Left ventricle myocardium superior (tissue), 1 donor: ENCODE measurements at regions not wholly inside any gene's neighbourhood (a gene's known extent, or its start where the extent isn't known, plus 50 kb on each side); places are given as distances from the start of the nearest gene placed in this dataset.

ENCODE experiments used
- ATAC-seq: fragments of 200-7000 bp; cut with Tn5 transposase; one replicate; pipeline ENCODE4 v1.9.1; 2020; ENCODE audit warnings: mild to moderate bottlenecking, moderate library complexity
- DNase-seq: peaks from one replicate; pipeline ENCODE4 v3.0.0-alpha.2; 2020
- intact Hi-C: fragments of 100-400 bp; cut with micrococcal nuclease; formaldehyde crosslinking; loops from one replicate; pipeline ENCODE4 v1.11.0; 2022
- donor health status: DM: no; HTN: yes; CAD: no; lungs with severe emphysema.

DNA sequence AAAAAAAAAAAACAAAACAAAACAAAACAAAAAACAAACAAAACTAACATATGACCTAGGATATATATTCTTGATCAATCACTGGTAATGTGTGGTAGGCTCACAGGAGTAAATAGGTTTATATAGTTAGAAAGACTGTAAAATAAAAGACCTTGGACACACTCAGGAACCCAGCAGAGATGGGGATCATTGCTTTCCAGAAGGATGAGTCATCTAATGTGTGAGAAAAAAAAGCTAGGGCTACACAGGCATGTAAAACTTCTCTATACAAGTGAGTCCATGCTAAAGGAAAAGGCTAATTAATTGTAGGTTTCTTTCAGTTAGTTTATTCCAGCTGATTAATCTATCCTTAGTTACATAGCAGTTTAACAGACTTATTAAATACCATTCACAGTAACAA, 710.3 kb upstream of the ARPP21 start:
- intact Hi-C loops: no loop called here
- ATAC-seq: no peak
- no peak for DNase-seq

DNA sequence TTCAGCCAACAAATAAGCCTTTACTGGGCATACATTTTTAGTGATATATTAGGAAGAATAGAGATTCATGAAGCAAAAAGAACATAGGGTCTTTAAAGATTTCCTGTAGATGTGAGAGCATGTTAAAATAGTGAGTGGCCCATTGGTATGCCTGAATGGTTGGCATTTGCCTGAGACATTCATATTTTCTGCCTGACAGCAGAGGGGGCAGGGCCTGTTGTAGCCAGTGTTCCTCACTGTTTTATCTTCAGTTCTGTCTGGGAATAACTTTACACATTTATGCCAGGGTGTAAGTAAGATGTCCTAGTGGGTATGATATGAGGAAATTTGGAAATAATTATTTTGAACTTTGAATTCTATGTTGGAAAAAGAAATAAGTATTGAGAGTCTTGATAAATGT, 704.7 kb upstream of the ARPP21 start:
- ATAC-seq (no peak), DNase-seq (no peak)
- intact Hi-C loops: no loop called here

DNA sequence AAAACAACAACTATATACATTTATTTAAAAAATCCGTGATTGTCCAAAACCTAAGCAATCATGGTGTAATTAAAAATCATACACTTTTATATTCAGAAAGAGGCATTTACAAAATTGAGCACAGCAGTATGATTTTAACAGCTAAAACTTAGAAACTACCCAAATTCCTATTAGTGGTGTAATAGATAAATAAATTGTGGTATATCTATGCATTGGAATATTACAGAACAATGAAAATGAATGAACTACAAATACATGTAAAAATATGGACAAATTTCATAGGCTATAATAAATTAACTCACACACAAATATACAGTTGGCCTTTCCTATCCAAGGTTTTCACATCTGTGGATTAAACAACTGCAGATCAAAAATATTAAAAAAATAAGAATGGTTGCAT, 700.5 kb upstream of the ARPP21 start:
- intact Hi-C loops: no loop called here
- no peak for ATAC-seq
- no peak for DNase-seq

DNA sequence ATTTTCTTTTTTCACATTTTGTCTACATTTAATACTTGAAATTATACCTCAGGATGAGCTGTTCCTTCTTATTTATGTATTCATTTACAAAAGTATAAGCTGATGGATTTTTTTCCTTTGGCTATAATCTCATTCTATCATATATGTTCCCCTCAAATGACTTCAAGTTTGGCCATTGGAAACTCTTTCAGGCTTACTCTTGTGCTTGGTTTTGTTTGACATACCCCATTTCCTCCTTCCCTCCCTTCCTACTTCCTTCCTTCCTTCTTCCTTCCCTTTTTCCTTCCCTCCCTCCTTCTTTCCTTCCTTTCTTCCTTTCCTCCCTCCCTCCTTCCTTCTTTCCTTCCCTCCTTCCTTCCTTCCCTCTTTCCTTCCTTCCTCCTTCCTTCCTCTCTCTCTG, 697.1 kb upstream of the ARPP21 start:
- DNase-seq (no peak), ATAC-seq (no peak)
- intact Hi-C loops: no loop called here

DNA sequence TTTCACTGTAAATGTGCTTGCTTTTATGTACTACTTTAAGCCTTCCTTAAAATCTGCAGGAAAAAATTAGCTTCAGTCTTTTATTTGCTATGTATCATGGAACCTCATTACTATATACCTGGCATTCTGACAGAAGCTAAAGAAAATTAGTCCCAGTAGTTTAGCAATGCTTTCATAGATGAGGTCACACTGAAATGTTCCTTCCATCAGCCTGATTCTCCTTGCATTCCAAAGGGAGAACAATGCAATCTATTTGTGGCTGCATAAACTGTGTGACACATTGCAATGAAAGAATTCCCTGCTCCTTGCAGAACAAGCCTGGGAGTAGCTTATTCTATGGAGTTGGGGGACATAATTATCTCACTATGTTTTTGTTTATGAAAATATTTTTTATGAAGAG, 691.5 kb upstream of the ARPP21 start:
- intact Hi-C loops: no loop called here
- peak; percentile 61 for ATAC-seq

DNA sequence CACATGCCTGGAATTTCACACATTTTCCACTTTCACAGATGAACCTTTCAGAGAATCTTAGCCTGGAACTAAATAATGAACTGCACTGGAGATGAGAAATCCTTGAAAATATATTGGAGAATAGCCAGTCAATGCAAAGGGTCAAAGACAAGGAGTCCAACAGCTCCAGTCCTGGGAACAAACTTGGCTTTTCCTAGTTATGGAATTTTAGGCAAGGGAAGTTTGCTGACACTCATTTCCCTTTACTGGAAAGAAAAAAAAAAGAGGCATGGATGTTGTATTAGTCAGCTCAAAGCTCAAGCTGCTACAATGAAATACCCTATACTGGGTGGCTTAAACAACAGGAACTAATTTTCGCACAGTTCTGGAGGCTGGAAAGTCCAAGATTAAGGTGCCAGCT, 690.8 kb upstream of the ARPP21 start:
- ATAC-seq (no peak), DNase-seq (no peak)
- intact Hi-C loops: no loop called here

More for the DNA sequence above, 691.5 kb upstream of the ARPP21 start:
- DNase-seq: no peak

DNA sequence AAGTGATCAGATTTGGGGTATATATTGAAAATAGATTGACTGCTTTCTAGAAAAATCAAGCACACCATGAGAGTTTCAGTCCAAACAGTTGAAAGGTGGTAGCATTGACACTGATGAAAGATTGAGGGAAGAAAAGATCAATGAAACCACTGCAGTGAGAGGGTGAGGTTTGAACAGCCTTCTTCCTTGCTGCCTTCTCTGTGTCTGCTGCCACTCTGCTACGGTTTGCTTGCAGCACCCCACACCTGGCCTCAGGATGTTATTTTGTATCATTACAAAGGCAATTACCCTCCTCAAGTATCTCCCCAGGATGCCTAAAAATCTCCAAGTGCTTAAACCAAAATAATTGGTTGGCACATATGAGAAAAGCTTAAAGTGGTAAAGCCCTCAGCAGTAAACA, 683.6 kb upstream of the ARPP21 start:
- ATAC-seq: no peak
- intact Hi-C loops: no loop called here
- no peak for DNase-seq

DNA sequence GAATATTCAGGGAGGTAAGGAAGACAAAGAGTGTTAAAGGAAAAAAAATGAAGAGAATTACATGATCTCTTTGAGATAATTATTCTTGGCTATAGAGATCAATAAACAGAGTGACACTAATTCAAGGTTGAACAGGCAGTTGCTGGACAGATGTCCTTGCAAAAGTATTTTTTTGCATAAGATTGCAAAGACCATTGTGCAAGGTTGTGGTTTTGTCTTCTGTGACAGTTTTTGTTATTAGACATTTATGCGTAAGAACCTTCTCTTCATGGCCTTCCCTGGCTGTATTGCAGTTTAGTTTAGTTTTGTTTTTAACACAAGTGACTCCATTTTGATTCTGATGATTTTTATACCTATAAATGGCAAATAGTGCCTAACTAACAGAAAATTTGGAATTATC, 682.8 kb upstream of the ARPP21 start:
- ATAC-seq (no peak), DNase-seq (no peak)
- intact Hi-C loops: no loop called here

DNA sequence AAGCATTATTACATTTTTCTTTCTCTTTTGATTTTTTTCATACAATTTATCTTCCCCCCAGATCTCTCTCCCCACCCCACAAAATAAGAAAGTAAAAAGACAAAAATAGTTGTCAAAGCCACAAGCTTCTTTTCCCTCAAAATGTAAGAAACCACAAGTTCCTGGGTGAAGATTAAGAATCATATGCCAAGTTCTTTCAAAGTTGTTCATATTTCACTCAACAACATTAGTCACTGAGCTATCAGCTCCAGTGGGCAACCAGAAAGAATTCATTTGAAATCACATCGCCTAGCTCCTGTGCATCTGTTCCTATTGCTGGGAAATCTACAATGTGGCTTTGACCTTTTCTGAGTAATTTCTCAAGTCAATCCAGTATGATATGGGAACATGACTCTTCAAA, 681.6 kb upstream of the ARPP21 start:
- no peak for ATAC-seq
- intact Hi-C loops: no loop called here
- DNase-seq: no peak

DNA sequence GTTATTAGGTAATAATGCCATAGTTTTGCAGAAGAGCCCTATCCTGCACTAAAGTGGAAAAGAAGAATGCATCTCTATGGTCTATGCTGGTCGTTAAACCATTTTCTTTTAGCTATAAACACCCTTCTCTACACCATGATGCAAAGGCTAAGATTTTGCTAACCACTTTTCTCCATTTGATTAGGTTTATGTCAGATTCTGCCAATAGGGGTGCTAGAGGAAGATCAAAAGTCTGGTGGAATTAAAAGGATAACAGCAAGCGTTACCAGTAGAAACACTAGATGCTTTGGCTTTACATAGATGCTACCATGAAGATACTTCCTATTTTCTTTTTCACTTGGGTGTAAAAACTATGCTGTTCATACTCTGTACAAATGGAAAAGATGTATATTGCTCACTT, 669.8 kb upstream of the ARPP21 start:
- no peak for ATAC-seq
- intact Hi-C loops: no loop called here
- no peak for DNase-seq

DNA sequence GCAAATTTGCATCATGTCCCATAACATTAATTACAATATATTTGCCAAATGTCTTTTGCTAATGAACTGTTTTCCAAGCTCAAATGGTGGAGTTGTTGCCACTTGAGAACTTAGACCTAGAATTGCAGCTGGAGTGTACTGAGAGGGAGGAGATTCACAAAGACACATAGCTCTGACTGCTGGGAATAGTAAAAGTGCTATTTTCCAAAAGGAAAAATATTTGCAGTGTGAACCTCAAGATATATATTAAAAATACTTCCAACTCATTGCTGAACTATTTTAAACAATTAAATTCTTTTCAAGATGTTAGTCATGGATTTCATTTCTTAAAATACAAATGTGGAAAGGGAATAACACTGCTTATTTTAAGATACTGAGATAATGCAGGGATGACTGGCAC, 666.8 kb upstream of the ARPP21 start:
- DNase-seq (no peak), ATAC-seq (no peak)
- intact Hi-C loops: no loop called here

DNA sequence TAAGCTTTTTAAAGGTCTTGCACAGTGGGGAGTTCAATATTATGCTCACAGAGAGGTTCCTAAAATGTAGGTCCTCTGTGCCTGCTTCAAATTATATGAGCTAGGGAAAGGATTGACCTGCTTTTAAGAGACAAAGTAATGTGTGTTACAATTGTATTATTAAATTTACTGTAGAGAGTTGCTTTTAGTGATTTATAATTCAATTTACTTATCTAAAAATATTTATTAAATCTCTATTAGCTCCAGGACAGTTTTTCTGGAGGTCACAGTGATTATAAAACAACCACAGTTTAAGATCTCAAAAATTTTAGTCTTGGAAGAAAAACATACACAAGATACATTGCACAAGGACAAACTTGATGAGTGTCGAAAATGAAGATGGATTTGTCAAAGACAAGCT, 665.7 kb upstream of the ARPP21 start:
- intact Hi-C loops: no loop called here
- no peak for ATAC-seq

DNA sequence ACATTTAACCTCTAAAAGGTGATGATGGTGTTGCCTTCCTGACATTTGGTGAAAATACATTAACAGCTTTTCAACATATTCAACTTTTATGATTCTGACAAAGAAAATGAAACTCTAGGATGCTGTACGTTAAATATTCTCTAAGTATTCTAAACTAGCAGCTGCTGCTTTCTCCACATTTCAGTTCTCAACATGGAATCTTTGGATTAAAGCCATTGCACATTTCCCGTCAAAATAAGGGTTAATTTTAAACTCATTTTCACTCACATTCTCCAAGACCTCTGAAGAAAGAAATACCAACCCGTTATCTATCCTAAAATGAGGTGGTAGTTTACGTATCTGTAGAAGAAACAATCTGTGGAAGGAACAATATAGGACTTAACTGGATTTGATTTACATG, 655.7 kb upstream of the ARPP21 start:
- ATAC-seq (no peak), DNase-seq (no peak)
- intact Hi-C loops: no loop called here

More for the DNA sequence above, 665.7 kb upstream of the ARPP21 start:
- DNase-seq: no peak

DNA sequence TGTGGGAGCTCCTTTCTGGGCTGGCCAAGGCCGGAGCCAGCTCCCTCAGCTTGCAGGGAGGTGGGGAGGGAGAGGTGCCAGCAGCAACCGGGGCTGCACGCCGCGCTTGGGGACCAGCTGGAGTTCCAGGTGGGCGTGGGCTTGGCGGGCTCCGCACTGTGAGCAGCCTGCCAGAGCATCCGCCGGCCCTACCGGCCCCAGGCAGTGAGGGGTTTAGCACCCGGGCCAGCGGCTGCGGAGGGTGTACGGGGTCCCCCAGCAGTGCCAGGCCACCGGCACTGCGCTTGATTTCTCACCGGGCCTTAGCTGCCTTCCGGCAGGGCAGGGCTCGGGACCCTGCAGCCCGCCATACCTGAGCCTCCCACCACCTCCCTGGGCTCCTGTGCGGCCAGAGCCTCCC, 651.0 kb upstream of the ARPP21 start:
- DNase-seq: peak; percentile 20
- intact Hi-C loops: no loop called here
- no peak for ATAC-seq

DNA sequence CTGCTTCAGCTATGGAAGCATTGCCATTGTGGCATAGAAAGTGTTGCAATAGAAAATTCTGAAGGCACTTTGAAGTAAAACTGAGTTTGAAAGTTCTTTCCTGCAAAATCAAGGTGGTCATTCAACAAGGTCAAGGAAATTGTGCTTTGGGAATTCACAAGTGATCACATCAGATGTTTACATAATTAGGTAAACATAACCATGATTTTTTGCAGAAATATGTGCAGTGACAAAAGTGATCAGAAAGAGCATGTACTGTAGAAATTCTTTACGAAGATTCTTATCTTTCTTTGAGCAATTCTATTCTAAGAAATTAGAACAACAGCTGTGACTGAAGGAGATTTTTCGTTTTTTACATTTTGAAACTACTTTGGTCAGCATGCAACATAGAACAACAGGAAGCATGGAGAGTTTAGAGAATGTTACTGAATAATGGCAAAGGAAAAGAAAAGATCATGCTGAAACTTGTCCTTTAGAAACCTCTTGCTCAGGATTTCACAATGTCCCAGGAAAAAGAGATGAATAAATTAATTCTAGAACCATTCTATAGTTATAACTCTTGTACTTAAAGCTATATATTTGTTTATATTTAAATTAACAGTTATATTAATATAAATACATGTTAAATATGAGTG, 643.4 kb upstream of the ARPP21 start:
- intact Hi-C loops: no loop called here
- no peak for DNase-seq
- ATAC-seq: no peak

DNA sequence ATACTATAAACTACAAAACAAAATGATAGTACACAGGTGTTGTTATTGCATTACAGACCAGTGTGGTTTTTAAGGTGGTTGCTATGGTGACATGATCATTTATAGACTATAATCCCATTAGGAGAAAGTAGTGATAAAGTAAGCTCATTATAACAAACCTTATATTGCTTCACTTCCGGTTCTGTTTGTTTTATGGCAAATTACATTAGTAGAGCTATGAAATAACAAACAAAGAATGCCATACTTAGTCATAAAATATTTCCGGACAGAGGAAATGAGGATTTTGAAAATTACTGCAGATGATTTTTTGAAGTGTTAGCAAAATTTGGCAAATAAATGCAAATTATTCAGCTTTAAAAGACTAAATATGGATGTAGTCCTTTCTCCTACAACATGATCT, 640.4 kb upstream of the ARPP21 start:
- no peak for ATAC-seq
- intact Hi-C loops: no loop called here
- DNase-seq: no peak

DNA sequence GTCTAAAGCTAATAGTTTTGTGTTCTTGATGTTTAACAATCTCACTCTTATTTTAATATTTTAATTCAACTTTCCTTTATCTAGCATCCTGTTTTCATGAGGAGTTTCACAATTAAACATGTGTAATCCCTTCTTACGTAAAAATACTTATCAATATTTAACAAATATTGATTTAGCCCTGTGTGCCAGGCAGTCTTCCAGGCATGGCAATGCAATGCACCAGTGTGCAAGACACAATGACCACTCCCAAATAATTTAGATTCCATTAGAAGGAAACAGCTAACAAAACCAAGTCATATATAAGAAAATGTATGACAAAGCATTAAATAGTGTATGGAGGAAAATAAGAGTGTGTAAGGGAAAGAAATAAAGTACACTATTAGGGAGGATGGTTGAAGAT, 627.1 kb upstream of the ARPP21 start:
- DNase-seq: no peak
- no peak for ATAC-seq
- intact Hi-C loops: no loop called here

DNA sequence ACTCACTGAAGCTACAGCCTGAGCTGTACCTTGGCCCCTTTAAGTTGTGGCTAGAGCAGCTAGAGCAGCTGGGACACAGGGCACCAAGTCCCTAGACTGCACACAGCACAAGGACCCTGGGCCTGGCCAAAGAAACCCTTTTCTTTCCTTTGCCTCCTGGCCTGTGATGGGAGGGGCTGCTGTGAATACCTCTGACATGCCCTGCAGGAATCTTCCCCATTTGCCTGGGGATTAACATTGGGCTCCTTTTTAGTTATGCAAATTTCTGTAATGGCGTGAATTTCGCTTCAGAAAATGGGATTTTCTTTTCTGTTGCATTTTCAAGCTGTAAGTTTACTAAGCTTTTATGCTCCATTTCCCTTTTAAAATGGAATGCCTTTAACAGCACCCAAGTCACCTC, 611.2 kb upstream of the ARPP21 start:
- intact Hi-C loops: no loop called here

DNA sequence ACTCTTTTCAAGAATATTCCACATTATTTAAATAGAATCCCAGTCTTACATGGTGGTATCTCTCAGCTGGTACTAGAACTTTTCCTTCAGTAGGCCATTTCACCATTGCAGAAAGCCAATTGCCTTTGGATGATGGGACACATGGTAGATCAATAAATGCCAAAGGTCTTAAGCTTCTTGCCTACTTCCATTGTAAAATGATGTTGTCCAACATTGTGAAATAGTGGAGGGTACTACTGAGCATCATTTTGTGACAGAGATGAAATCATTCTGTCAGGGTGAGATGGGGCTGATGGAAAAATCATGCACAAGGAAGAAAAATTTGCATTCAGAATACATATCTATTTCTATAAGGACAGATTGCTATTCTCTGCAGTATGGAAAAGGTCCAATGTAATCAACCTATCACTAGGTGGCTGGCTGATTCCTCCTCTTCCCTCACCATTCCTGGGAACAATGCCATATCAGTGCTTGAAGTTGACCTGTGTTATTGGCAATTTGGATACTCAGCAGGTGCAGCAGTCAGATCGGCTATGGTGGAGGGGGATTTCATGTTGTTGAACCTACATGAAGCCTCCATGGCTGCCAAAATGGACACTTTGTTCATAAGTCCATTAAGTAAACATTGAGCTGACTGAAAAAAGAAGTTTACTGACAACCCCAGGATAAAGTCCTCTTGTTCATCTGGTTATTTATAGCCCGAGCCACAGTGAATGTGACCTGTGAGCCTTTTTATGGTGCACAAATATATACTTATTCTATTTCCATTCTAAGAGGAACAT, 596.9 kb upstream of the ARPP21 start:
- ATAC-seq: peak; percentile 29
- intact Hi-C loops: no loop called here
- no peak for DNase-seq

More for the DNA sequence above, 611.2 kb upstream of the ARPP21 start:
- DNase-seq (no peak), ATAC-seq (no peak)

DNA sequence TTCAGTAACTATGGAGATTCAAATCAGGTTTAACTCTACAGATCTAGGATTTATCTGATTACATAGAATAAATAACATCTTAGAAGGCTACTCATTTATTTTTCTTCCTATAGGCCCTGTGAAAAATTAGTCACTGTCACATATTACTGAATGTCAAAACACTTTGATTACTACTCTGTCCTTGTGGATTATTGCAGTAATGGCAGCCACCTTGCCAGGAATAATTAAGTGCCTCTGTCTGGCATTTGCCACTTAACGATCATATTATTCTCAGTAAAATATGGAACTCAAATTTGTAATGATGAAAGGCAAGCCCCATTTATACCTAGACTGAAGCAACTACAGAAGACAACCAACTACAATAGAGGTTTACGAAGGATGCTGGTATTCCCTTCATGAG, 596.3 kb upstream of the ARPP21 start:
- ATAC-seq: no peak

DNA sequence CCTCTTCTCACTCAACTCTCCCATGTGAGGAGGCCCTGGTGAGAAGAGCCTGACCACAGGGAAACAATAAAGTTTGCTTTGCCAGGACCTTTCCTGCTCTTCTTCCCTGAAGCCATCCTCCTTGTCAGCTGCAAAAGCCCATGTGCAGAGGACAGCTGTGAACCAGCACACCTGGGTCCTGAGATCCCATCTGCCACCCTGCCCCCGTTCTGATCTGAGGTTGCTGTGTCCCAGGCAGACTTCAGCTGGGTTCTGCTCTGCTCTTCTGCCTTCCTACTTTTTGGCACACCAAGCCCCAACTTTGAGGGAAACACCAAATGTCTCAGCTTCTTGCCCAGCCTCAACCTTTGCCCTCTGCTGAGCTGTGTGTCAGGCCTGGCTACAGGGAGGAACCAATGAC, 595.1 kb upstream of the ARPP21 start:
- no peak for DNase-seq
- intact Hi-C loops: no loop called here
- ATAC-seq: no peak

More for the DNA sequence above, 596.3 kb upstream of the ARPP21 start:
- no peak for DNase-seq
- intact Hi-C loops: no loop called here
